ENCODE measurements at regions not wholly inside any gene's neighbourhood (a gene's known extent, or its start where the extent isn't known, plus 50 kb on each side); places are given as distances from the start of the nearest gene placed in this dataset.

GRCh38 chr22:47442821-47443220 is 680.4 kb downstream of the TBC1D22A start:
- TF ChIP-seq TAF1 (IDR thresholded peaks at IDR 0.05; ENCODE audit: low read depth, low read length) (no peak), POLR2A (IDR thresholded peaks at IDR 0.05; ENCODE audit: low read depth, low read length) (no peak)

Data from GM12891 (cell line).